Esophagus muscularis mucosa (tissue), 4 donors: ENCODE measurements at regions not wholly inside any gene's neighbourhood (a gene's known extent, or its start where the extent isn't known, plus 50 kb on each side); places are given as distances from the start of the nearest gene placed in this dataset.

Experiments used
- CTCF ChIP-seq, 3 experiments: fragments of 200-600 bp in 2 of 3; fragments of 450-650 bp in 1 of 3; sonication (generic) in 2 of 3; IDR thresholded peaks; one replicate each; pipeline ENCODE4 v1.5.1; 2017 to 2019; ENCODE audit warnings: antibody characterized with exemption in 3 of 3, mild to moderate bottlenecking in 2 of 3, moderate library complexity in 1 of 3
- EP300 ChIP-seq: sonication (generic); formaldehyde crosslinking; IDR thresholded peaks from one replicate; pipeline ENCODE4 v1.6.1; 2017; ENCODE audit warnings: antibody characterized with exemption
- POLR2A ChIP-seq: fragments of 450-650 bp; IDR thresholded peaks from one replicate; pipeline ENCODE4 v1.6.1; 2017; ENCODE audit warnings: antibody characterized with exemption, moderate library complexity, mild to moderate bottlenecking, low read depth
- POLR2AphosphoS5 ChIP-seq, 2 donors: sonication (generic); formaldehyde crosslinking; IDR thresholded peaks; one replicate each; pipeline ENCODE4 v1.6.1; 2017; ENCODE audit warnings: antibody characterized with exemption in 2 of 2

GRCh38 chr15:95836536-95836935 is 494.0 kb upstream of the NR2F2 start:
- TF ChIP-seq POLR2A, result no peak
- no peak for TF ChIP-seq CTCF (IDR thresholded peaks at IDR 0.05)
- no peak for TF ChIP-seq POLR2AphosphoS5 (IDR thresholded peaks at IDR 0.05)
- no peak for TF ChIP-seq EP300
